Fibroblast of skin of abdomen (primary cell): ENCODE measurements at regions not wholly inside any gene's neighbourhood (a gene's known extent, or its start where the extent isn't known, plus 50 kb on each side); places are given as distances from the start of the nearest gene placed in this dataset.
A peak's percentile ranks its signal among the peaks of the same experiment; 100 is the strongest.

ENCODE experiments used
- DNase-seq: peaks from one replicate; pipeline ENCODE4 v3.0.0-alpha.2; 2013

GRCh38 chr5:115402822-115403577 lies 106.5 kb upstream of the CCDC112 start:
- peak; percentile 78 for DNase-seq

GRCh38 chr5:115402092-115402491 lies 105.6 kb upstream of the CCDC112 start:
- DNase-seq: no peak

GRCh38 chr5:115398719-115399118 lies 102.3 kb upstream of the CCDC112 start:
- DNase-seq: peak; percentile 96

- DNase-seq: peak; percentile 61
Measured at GRCh38 chr5:115396688-115397087, 100.2 kb upstream of the CCDC112 start.

GRCh38 chr5:115396081-115396480 lies 99.6 kb upstream of the CCDC112 start:
- no peak for DNase-seq

GRCh38 chr5:115394531-115394930 lies 98.1 kb upstream of the CCDC112 start:
- no peak for DNase-seq

GRCh38 chr5:115393239-115393638 lies 96.8 kb upstream of the CCDC112 start:
- DNase-seq: no peak

GRCh38 chr5:115392611-115393010 lies 96.2 kb upstream of the CCDC112 start:
- DNase-seq: peak; percentile 78

- no peak for DNase-seq
Measured at GRCh38 chr5:115391780-115392179, 95.3 kb upstream of the CCDC112 start.

GRCh38 chr5:115389799-115390382 lies 93.4 kb upstream of the CCDC112 start:
- DNase-seq: no peak

- peak; percentile 40 for DNase-seq
Measured at GRCh38 chr5:115389034-115389798, 92.8 kb upstream of the CCDC112 start.

- peak; percentile 17 for DNase-seq
Measured at GRCh38 chr5:115388240-115388639, 91.8 kb upstream of the CCDC112 start.

GRCh38 chr5:115387816-115388215 lies 91.4 kb upstream of the CCDC112 start:
- DNase-seq: no peak

- peak; percentile 22 for DNase-seq
Measured at GRCh38 chr5:115386657-115387056, 90.2 kb upstream of the CCDC112 start.

GRCh38 chr5:115384587-115385375 lies 88.3 kb upstream of the CCDC112 start:
- DNase-seq: no peak

- no peak for DNase-seq
Measured at GRCh38 chr5:115382989-115383388, 86.5 kb upstream of the CCDC112 start.

GRCh38 chr5:115381911-115382662 lies 85.6 kb upstream of the CCDC112 start:
- no peak for DNase-seq

- DNase-seq: no peak
Measured at GRCh38 chr5:115379622-115380344, 83.3 kb upstream of the CCDC112 start.

- no peak for DNase-seq
Measured at GRCh38 chr5:115378754-115379153, 82.3 kb upstream of the CCDC112 start.

- peak; percentile 91 for DNase-seq
Measured at GRCh38 chr5:115377468-115378217, 81.2 kb upstream of the CCDC112 start.

- no peak for DNase-seq
Measured at GRCh38 chr5:115375893-115376292, 79.4 kb upstream of the CCDC112 start.
